C4-2B (cell line): ENCODE measurements at regions not wholly inside any gene's neighbourhood (a gene's known extent, or its start where the extent isn't known, plus 50 kb on each side); places are given as distances from the start of the nearest gene placed in this dataset.
A peak's percentile ranks its signal among the peaks of the same experiment; 100 is the strongest.

Experiments
- H3K27ac ChIP-seq: fragments of 450-650 bp; 2 replicates; pipeline ENCODE4 v1.5.1; 2017
- CTCF ChIP-seq: fragments of 450-650 bp; conservative IDR thresholded peaks from 2 replicates; pipeline ENCODE4 v1.5.1; 2017; ENCODE audit warnings: mild to moderate bottlenecking
- ZFX ChIP-seq: fragments of 450-650 bp; IDR thresholded peaks from 2 replicates; pipeline ENCODE4 v1.6.1; 2017

DNA sequence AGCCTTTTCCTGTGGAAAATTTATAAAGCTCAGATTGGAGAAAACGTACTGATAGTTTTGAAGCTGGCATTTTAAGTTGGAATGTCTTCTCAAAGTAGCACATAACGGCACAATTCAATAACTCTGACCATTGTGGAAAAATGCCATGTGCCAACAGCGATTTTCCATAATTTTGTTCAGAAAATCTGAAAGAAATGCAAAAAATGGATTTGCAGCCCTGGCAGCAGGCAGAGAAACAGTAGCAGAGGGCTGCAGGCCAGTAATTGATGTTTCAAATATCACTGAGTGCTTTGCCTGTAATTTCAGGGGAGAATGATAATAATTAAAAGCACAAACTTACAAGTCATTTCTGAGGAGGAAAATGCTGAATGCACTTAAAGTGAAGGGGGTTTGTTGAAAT, 507.4 kb downstream of the MAFB start:
- H3K27ac ChIP-seq: no peak overlapping the region
- TF ChIP-seq CTCF: no peak
- no peak for TF ChIP-seq ZFX

- no peak for TF ChIP-seq CTCF
- TF ChIP-seq ZFX: no peak
- H3K27ac ChIP-seq: no peak overlapping the region
Measured at GRCh38 chr20:40176098-40176841, 512.8 kb downstream of the MAFB start.

GRCh38 chr20:40175296-40175695, 513.7 kb downstream of the MAFB start:
- H3K27ac ChIP-seq: no peak overlapping the region

GRCh38 chr20:40173872-40174271, 515.2 kb downstream of the MAFB start:
- no peak overlapping the region for H3K27ac ChIP-seq
- TF ChIP-seq CTCF (no peak), ZFX (no peak)

More at GRCh38 chr20:40175296-40175695, 513.7 kb downstream of the MAFB start:
- TF ChIP-seq CTCF (no peak), ZFX (no peak)

- TF ChIP-seq ZFX (no peak), CTCF (no peak)
Measured at GRCh38 chr20:40168981-40169620, 519.9 kb downstream of the MAFB start.

DNA sequence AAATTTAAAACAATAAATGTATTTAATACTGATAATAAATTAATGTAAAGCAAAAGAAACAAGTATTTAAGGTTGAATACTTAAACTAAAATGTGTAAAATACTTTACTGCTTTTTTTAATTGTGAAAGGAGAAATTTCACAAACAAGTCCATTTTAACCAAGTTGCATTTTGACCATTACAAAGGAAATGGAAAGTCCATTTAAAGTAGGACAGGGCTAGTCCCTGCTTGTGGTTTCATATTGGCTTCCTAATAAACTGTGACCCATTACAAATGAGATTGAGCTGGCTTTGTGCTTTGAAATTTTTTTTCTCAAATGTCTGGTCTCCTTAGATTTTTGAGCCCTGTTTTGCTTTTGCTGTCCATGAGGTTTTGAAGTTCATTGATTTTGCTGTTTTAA, 527.6 kb downstream of the MAFB start:
- TF ChIP-seq ZFX: no peak
- no peak for TF ChIP-seq CTCF
- no peak overlapping the region for H3K27ac ChIP-seq

More at GRCh38 chr20:40168981-40169620, 519.9 kb downstream of the MAFB start:
- no peak overlapping the region for H3K27ac ChIP-seq

- H3K27ac ChIP-seq: no peak overlapping the region
Measured at GRCh38 chr20:40160097-40160550, 528.9 kb downstream of the MAFB start.

More at GRCh38 chr20:40160097-40160550, 528.9 kb downstream of the MAFB start:
- peak; percentile 96 for TF ChIP-seq CTCF
- no peak for TF ChIP-seq ZFX
